Raji (cell line): ENCODE measurements at regions not wholly inside any gene's neighbourhood (a gene's known extent, or its start where the extent isn't known, plus 50 kb on each side); places are given as distances from the start of the nearest gene placed in this dataset.

Experiments
- POLR2A ChIP-seq: IDR thresholded peaks from 2 replicates; pipeline ENCODE4 v1.6.1; 2011; ENCODE audit warnings: low read depth, low read length, control low read depth; ENCODE audit not compliant: insufficient read depth

- TF ChIP-seq POLR2A = no peak
Measured at GRCh38 chr11:128388206-128388815, 199.0 kb downstream of the ETS1 start.

DNA sequence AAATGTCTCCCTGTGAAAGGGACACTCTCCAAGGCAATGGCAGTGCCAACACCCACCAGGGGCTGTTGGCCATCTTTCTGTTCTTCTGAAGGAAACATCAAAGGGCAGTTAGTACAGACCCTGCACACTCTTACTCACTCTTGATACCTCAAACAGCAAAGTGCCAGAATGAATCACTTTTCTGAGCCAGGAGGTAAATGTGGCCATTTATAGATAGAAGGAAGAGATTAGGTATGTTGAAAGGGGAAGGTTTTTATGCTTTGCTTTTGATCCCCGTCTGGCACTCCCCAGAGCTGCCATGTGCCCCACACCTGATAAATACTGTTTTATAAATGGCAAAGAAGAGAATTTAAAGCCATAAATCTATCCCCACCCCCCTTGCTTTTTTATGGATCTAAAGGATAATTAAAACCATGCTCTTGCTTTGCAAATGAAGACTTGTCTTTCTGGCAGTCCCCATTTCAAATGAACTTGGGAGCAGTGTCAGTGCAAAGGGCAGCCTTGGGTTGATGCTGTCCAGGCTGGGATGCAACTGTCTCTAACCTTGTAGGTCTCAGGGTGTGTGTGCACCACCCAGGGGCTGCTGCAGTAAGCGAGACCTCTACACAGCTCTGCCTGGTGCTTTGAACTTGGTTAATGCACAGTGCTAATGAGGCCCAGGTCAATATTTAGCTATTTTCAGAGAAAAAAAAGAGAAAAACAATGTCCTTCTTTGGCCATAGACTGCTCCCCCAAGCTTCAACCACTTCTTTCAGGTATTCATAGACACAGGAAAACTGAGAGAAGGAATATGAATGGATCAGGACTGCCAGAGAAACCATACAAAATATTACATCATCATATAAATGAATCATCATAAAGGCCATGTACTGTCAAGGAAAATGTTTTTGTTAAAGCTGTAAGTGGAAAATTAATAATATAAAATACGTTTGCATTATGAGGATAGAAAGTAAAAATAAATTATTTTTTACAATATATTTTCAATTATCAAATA lies 207.5 kb downstream of the ETS1 start:
- TF ChIP-seq POLR2A = no peak

DNA sequence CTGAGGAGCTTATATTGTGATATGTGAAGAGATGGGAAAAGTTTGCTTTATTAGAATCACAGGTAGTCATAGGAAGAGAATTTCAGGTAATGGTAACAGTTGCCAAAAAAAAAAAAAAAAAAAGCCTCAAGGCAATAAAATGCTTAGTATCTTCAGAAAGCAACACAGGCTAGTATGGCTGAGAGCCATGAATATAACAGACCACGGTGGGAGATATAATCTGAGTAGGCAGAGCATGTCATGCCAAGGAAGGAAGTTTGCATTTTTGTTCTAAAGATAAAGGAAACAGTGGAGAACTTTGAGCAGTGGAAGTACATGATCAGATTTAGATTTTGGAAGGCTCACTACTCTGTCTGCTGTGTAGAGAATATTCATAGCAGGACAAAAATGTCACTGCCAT lies 211.4 kb downstream of the ETS1 start:
- TF ChIP-seq POLR2A = no peak

DNA sequence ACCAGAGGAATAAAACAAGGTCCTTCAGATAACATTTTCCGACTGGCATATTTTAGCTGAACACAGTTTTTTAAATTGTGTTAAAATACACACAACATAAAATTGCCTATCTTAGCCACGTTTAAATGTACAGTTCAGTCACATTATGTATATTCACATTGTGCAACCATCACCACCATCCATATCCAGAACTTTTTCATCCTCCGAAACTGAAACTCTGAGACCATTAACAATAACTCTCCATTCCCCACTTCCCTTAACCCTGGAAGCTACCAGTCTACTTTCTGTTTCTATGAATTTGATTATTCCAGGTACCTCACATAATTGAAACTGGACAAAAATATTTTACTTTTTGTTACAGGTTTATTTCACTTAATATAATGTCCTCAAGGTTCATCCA lies 213.3 kb downstream of the ETS1 start:
- no peak for TF ChIP-seq POLR2A

DNA sequence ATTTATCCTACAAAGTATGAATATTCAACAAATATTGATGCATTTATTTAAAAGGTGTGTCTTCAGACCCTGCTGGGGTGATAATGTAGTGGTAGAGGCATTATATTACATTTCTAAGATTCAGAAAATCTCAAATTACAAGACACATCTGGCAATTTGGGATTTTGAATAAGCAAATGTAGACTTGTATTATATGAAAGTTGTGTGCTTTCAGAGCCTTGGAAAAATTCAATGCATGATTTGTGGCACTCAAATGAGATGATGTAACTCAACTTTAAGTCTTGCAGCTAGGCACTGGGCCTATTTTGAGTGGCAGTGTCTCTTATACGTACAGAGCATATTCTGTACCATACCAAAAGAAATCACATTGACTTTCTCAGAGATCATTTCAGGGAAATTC lies 214.4 kb downstream of the ETS1 start:
- TF ChIP-seq POLR2A = no peak

DNA sequence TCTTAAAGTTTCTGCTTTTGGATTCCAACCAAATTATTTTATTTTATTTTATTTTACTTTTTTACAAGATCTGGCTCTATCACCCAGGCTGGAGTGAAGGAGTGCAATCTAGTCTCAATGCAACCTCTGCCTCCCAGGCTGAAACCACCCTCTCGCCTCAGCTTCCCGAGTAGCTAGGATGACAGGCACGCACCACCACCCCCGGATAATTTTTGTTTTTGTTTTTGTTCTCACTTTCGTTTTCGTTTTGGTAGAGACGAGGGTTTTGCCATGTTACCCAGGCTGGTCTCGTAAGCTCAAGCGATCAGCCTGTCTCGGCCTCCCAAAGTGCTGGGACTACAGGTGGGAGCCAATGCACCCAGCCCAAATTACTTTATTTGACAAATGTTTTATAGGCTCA lies 219.8 kb downstream of the ETS1 start:
- TF ChIP-seq POLR2A = no peak

DNA sequence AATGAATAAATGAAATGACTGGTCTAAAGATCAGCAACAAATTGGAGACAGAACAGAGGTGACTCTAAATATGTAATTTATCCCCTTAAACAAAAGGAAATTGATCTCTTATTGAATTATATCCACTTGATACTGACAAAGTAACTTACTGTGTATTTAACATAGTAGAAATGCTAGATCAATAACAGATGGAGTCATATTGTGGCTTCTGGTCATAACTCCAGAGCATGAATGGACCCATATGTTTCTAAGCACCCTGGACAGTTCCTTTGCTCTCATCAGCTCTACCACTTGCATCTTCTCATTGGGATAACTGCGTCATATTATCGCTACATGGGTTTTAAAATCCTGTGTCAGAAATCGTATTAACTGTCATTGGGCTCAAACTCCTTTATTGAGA lies 222.3 kb downstream of the ETS1 start:
- TF ChIP-seq POLR2A = no peak

GRCh38 chr11:128361451-128362020 lies 225.8 kb downstream of the ETS1 start:
- 0 out of 2 replicates have a peak, but pooled peaks have one; percentile 12 for TF ChIP-seq POLR2A

DNA sequence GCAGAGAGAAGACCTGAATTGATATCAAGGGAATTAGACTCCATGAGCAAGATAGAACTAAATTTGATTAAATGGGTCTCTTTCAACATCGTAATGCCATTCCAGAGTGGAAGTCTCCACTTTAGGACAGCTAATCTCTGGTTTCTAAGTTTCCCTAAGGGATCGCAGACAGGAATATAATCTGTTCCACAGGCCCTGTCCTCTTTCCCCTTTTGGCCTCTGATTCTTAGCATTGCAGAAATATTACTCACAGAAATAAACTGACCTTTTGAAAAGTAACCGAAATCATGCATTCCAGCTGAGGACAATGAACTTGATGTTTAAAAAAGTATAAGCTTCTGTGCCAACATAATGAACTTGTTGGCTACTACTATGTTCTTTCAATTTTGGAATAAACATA lies 227.8 kb downstream of the ETS1 start:
- TF ChIP-seq POLR2A = no peak

DNA sequence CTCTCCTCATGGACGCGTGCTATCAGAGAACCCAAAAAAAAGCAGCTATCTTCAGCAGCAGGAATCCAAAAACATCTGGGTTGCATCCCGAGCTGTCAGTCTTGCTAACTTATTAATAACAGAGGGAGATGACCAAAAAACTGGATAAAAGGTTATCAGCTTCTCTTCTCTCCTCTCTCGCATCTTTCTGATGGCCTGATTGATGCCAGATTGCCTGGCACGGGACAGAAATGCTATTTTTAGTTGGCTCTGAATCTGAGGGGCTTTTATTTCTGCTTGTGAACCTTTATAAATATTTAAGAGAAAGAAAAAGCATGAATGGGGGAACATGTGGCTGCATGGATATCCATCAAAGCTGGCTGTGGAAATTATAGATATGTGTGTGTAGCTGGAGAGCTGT lies 230.3 kb downstream of the ETS1 start:
- no peak for TF ChIP-seq POLR2A

DNA sequence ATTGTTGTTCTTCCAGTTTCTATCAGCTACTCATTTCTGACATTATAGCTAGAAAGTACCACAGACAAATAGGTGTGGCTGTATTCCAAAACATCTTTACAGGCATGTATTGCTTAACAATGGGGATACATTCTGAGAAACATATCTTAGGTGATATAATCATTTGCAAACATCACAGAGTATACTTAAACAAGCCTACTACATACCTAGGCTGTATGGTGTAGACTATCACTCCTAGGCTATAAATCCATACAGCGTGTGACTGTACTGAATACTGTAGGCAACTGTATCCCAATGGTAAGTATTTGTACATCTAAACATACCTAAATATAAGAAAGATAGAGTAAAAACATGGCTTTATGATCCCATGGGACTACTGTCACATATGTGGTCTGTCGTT lies 231.8 kb downstream of the ETS1 start:
- TF ChIP-seq POLR2A = no peak

- TF ChIP-seq POLR2A = no peak
Measured at GRCh38 chr11:128354476-128354875, 232.9 kb downstream of the ETS1 start.

GRCh38 chr11:128351168-128351567 lies 236.2 kb downstream of the ETS1 start:
- TF ChIP-seq POLR2A = no peak

DNA sequence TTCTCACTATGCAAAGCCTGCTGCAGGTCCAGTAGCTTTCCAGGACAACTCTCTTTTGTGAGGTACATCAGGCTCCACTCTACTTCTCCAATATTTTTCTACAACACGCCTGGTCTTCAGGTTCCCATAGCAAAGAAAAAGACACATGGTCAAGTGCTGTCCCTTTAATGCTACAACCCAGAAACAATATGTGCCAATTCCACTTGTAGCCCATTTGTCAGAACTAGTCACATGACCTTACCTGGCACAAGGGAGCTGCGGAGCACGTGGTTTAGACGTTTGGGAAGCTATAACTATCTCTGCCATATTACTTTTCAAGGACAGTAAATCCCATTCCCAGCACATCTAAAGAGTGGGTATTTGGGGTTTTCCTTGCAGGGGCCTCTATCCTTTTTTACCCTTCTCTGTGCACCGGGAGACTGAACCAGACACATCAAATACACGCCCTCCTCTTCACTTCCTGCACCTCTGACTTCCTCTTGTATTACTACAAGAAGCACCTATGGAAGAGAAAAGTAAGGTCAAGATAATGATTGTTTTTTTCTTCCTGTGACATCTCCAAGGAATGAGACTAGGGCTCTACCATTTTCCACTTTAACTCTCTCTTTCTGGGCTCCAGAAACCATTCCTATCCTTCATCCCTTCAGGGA lies 237.6 kb downstream of the ETS1 start:
- no peak for TF ChIP-seq POLR2A

DNA sequence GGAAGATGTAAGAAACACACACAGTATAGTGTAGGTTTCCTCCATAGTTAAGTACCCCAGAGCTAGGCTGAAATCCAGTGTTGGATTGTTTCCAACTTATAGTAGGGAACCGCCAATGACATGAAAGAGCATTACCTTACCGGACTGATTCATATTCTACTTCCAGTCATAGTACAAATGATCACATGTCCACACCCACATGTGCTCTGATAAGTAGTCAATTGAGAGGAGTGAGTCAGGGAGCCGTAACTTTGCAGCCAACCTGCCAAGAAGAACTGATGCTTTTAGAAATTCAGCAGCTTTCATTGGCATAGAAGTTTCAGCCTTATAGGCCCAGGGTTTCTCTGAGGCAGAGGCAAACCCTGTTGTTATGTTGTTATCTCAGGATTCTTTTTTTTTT lies 240.6 kb downstream of the ETS1 start:
- TF ChIP-seq POLR2A = no peak
